ENCODE measurements at regions not wholly inside any gene's neighbourhood (a gene's known extent, or its start where the extent isn't known, plus 50 kb on each side); places are given as distances from the start of the nearest gene placed in this dataset.
"Not testable (repeated sequence)": the region's sequence is repeated elsewhere in the genome, so short reads cannot be mapped to it uniquely, and the experiment has no call there.

- DNase-seq (ENCODE audit: low spot score): no peak
Observed at GRCh38 chr7:55261386-55261770, 103.8 kb upstream of the LANCL2 start.

DNA sequence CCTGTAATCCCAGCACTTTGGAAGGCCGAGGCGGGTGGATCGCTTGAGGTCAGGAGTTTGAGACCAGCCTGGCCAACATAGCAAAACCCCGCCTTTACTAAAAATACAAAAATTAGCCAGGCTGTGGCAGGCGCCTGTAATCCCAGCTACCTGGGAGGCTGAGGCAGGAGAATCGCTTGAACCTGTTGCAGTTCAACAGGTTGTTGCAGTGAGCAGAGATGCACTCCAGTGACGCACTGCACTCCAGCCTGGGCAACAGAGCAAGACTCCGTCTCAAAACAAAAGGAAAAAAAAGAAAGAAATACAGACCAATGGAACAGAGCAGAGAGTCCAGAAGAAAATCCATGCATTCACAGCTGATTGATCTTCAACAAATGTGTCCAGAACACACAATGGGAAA lies 99.8 kb upstream of the LANCL2 start:
- DNase-seq (ENCODE audit: low spot score): not testable (repeated sequence)

DNA sequence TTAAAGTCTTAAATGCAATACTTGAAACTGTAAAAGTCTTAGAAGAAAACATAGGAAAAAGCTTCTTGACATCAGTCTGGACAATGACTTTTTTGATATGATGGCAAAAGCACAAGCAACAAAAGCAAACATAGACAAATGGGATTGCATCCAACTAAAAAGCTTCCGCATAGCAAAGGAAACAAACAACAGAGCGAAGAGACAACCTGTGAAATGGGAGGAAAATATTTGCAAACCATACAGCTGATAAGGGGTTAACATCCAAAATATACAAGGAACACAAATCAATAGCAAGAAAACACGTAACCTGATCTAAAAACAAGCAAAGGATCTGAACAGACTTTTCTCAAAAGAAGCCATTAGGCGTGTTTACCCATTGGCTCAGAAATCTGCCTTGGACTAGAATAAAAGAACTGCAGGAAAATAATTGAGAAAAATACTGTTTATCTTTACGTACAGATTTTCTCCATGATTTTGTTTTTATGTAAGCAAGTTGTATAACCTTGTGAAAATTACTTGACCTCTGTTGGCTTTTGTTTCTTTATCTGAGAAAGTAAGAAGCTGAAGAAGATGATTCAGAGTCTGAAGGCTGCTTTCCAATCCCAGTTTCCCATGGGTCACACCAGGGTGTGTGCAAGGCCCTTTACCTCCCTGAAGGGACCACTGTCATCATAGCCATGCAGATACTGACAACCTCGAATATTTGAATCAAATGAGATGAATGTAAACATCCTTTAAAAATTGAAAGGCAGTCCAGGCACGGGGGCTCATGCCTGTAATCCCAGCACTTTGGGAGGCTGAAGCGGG lies 99.1 kb upstream of the LANCL2 start:
- no peak for DNase-seq (ENCODE audit: low spot score)

- no peak for DNase-seq (ENCODE audit: low spot score)
Observed at GRCh38 chr7:55271069-55271626, 94.0 kb upstream of the LANCL2 start.

DNA sequence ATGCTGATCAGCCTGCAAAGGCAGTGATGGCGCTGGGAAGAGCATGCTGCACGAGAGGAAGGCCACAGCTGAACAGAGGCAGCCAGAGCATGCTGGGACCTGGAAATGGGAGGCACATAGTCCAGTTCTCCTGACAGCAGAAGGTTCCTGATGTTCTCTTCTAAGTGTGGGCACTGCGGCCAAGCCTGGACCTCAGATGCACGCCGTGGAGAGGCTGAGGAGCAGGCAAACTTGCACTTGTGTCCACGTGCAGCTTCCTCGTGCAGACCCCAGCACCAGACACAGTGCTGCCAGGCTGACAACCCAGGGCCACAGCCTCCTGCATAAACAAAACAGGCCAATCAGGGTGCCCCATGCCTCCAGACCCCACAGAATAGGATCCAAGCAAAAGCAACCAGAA lies 93.5 kb upstream of the LANCL2 start:
- DNase-seq (ENCODE audit: low spot score): no peak

GRCh38 chr7:55272328-55272727 lies 92.8 kb upstream of the LANCL2 start:
- DNase-seq (ENCODE audit: low spot score): no peak

GRCh38 chr7:55273186-55273980 lies 91.8 kb upstream of the LANCL2 start:
- no peak for DNase-seq (ENCODE audit: low spot score)

DNA sequence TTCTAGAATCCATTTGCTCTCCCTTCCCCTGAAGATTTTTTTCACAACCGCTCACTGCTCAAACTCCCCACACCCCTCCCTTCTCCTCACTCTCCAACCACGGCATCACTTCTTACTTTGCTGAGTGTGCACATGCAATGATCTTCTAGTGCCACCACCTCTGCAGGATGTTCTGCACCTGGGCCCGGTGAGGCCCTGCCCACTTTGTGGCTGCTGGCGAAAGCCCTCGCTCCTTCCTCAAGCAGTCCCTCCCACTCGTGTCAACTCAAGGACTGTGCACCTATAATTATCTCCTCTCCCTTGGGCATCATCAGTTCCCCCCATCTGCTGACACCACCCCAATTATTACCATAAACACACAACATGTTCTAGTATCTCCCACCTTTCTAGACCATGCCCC lies 91.0 kb upstream of the LANCL2 start:
- DNase-seq (ENCODE audit: low spot score): no peak

DNA sequence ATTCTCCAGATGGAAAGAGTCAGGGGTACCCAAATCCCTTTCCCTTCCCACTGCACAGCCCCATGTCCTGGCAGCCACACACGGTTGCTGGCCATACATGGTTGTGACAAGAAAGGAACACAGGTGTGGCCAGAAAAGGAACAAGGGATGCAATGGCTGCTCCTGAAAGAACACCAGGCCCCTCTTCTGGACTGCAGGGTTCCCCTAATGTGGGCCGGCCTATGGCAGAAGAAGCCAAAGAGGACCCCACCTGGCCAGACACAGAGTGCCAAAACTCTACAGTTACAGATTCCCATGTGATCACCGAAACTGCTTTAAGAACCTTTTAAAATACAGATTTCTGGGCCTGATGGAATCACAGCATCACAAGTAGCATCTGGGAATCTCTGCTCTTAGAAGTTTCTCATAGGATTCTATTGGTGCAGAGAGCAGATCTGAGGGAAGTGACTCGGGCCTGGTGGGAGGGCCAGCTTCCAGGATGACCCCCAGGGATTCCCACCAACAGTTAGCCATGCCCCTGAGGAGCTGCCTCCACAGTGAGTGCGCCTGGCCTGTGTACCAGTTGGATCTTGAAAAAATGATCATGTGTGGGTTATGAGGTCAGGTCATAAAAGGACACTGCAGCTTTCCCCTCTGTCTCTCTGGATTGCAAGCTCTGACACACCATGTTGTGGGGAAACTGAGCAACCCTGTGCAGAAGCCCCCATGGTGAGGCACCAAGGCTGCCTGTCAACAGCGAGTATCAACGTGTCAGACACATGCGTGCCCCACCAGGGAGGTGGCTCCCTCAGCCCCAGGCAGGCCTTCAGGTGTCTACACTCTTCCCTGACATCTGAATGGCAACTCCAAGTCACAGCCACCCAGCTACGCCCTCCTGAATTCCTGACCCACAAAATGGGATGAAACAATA lies 89.6 kb upstream of the LANCL2 start:
- no peak for DNase-seq (ENCODE audit: low spot score)

DNA sequence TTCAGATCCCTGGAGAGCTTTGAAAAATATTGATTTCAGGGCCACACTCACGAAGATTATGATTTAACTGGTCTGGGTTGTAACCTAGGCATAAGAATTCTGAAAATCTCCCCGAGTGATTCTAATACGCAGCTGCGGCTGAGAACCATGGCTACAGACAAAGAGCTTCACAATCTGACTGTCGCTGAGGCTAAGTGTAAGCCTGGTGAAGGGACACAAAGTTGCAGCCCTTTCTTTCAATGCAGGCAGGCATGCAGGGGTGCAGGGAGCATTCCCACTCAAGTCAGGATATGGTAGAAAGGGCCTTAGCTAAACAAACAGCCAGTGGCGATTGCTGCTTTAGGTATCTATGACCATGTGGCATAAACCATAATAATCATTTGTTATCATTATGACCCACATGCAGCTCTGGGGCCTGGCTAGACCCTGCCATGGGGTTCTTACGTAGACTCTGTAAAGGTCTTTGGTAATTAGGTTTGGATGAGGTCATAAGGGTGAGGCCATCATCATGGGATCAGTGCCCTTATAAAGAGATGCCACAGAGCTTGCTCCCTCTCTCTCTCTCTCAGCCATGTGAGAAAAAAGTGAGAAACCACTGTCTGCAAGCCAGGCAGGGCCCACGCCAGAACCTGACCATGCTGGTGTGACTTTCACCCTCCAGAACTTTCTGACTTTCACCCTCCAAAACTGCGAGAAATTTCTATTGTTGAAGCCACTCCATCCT lies 88.4 kb upstream of the LANCL2 start:
- no peak for DNase-seq (ENCODE audit: low spot score)

DNA sequence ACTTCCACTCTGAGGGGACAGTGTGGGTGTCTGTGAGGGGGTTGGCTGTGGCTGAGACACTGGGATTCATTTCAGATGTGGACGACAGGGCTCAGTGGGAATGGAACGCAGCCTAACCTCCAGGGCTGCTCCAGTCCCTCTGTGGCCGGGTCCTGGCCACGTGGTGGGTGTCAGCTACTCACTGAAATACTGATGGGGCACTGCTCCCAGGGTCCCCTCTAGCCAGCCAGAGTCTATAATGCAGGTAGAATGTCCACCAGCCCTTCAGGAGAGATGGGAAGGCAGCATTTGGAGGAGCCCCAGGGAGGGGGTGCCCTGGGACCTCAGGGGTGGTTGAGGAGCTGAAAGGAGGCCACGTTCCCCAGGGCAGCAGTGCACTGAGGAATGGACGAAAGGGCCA lies 87.2 kb upstream of the LANCL2 start:
- DNase-seq (ENCODE audit: low spot score): no peak

DNA sequence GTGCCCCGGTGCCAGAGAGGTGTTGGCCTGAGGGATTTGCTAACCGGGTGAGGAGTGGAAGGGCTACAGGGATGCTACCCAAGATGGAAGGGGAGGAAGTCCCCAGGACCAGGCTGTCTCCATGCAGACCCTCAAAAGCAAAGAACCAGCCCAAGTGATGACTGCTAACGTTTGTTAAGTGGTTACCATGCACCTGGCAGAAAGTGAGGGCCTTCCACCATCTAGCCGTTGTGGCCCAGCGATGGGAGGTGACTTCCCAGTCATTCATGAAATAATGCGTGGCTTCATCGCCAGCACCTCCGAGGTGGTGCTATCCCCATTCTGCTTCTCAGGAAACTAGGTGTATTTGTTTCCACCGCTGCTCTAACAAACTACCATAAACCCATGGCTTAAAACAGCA lies 86.8 kb upstream of the LANCL2 start:
- no peak for DNase-seq (ENCODE audit: low spot score)

GRCh38 chr7:55279080-55279845 lies 85.9 kb upstream of the LANCL2 start:
- no peak for DNase-seq (ENCODE audit: low spot score)

DNA sequence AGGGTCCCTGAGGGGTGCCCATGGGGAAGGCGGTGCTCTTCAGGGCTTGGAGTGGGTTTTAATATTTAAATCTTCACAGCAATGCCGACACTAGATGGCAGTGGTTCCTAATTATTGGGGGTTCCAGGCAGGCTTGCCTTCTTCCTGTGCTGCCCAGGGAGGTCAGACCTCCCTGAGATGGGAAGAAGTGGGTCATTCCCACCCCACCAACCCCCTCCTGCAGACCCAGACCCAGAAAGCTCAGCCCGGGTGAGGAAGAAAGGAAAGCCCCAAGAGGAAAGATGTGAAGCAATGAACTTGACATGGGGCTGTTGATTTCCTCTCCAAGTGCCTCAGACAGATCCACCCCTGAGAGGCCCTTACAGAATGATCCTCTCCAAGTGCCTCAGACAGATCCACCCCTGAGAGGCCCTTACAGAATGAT lies 85.1 kb upstream of the LANCL2 start:
- DNase-seq (ENCODE audit: low spot score): peak; percentile 86

GRCh38 chr7:55285665-55286064 lies 79.5 kb upstream of the LANCL2 start:
- no peak for DNase-seq (ENCODE audit: low spot score)

DNA sequence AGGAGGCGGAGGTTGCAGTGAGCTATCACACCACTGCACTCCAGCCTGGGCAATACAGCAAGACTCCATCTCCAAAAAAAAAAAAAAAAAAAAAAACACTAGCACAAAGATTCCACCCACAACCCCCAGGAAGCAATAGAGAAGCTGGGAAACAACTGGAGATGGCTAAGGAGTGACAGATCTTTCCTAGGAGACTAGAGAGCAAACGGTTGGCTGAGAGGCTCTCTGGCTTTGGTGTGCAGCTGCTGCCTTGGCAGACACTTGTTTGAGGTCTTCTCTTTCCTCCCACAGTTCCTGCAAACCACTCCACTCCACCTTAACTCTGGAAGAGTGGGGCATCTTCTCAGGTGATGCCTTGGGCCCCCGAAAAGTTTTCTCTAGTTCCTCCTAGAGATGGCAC lies 78.5 kb upstream of the LANCL2 start:
- no peak for DNase-seq (ENCODE audit: low spot score)

DNA sequence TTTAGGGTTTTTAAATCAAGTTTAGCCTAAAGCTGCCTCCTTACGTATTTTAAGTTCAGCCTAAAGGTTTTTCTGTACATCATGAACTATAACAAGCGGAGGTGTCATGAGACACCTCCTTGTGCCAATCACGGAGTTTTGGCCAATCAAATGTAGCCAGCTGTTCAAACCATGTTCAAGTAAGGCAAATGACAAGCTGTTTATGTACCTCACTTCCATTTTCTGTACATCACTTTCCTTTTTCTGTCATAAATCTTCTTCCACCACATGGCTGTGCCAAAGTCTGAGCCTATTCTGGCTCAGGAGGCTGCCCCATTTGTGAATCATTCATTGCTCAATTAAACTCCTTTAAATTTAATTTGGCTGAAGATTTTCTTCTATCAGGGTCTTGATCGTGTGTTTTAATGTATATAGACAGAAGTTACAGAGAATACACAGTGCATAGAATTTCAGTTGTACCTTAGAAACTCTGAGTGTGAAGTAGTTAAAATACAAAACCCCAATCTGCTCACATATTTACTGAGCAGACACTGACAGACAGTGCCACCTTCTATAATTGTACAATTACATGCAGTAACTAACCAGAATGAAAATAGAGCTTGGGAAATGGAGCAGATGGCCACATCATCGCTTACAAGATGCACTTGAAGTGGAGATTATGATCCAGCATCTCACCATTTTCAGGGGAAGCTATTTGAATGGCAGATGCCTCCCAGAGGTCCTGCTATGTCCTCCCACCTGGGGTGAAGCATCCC lies 76.9 kb upstream of the LANCL2 start:
- peak; percentile 62 for DNase-seq (ENCODE audit: low spot score)

DNA sequence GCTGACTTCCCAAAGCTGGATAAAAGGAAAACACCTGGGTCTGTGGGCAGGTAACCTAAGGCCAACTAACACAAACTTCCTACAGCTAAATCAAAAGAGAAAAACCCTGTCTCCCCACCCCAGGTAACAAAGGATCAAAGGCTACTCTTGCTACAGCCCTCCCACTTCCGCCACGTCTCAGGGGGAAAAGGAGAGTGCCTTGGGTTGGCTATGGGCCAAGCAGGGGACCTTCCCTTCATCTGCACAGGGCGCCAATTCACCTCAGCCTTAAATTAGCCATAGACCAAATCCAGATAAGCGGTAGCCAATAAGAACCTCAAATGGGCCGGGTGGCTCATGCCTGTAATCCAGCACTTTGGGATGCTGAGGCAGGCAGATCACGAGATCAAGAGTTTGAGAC lies 69.1 kb upstream of the LANCL2 start:
- no peak for DNase-seq (ENCODE audit: low spot score)

DNA sequence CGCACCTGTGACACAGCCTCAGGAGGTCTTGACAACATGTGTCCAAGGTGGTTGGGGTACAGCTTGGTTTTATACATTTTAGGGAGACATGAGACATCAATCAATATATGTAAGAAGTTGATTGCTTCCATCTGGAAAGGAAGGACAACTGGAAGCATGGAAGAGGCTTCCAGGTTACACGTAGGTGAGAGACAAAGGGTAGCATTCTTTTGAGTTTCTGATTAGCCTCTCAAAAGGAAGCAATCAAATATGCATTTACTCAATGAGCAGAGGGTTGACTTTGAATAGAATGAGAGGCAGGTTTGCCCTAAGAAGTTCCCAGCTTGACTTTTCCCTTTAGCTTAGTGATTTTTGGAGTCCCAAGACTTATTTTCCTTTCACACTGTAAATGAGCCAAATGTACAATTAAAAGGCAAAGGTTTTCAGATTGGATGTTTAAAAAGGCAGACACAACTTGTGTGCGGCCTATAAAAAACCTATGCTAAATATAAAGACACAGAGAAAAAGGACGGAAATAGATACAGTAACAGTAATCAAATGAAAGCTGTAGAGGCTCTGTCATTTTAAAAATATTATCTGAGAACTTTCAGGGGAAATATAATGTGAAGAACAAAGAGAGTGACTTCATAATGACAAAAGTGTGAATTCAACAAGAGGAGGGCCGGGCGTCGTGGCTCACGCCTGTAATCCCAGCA lies 65.7 kb upstream of the LANCL2 start:
- DNase-seq (ENCODE audit: low spot score): no peak

All from Ammon's horn (tissue), 1 donor.